SK-N-SH treated with all-trans-retinoic acid at 6 μM for 48 hours (cell line): ENCODE measurements at regions not wholly inside any gene's neighbourhood (a gene's known extent, or its start where the extent isn't known, plus 50 kb on each side); places are given as distances from the start of the nearest gene placed in this dataset.

Source experiments
- ARNTL ChIP-seq: fragments of 450-650 bp; formaldehyde crosslinking; IDR thresholded peaks from 2 replicates; pipeline ENCODE4 v1.5.0; 2020; ENCODE audit warnings: low read depth, mild to moderate bottlenecking, moderate library complexity, borderline replicate concordance
- BACH2 ChIP-seq: fragments of 250-450 bp; sonication (Bioruptor Pico); IDR thresholded peaks from 2 replicates; pipeline ENCODE4 v1.9.0; 2021; ENCODE audit warnings: mild to moderate bottlenecking, borderline replicate concordance
- ESRRG ChIP-seq: fragments of 250-450 bp; sonication (Bioruptor Pico); IDR thresholded peaks from 2 replicates; pipeline ENCODE4 v1.6.1; 2021; ENCODE audit warnings: mild to moderate bottlenecking
- PPARA ChIP-seq: fragments of 250-450 bp; sonication (Bioruptor Pico); IDR thresholded peaks from 2 replicates; pipeline ENCODE4 v1.5.0; 2020; ENCODE audit warnings: mild to moderate bottlenecking, borderline replicate concordance
- RARB ChIP-seq: fragments of 250-450 bp; sonication (Bioruptor Pico); IDR thresholded peaks from 2 replicates; pipeline ENCODE4 v1.8.0; 2021; ENCODE audit warnings: mild to moderate bottlenecking, moderate library complexity
- ZC3H10 ChIP-seq: fragments of 250-450 bp; sonication (Bioruptor Pico); IDR thresholded peaks from 2 replicates; pipeline ENCODE4 v1.5.1; 2021; ENCODE audit warnings: mild to moderate bottlenecking, moderate library complexity
- ZFP3 ChIP-seq: fragments of 250-450 bp; sonication (Bioruptor Pico); IDR thresholded peaks from 2 replicates; pipeline ENCODE4 v1.5.0; 2020; ENCODE audit warnings: mild to moderate bottlenecking, moderate library complexity
- ZFP30 ChIP-seq: fragments of 450-650 bp; formaldehyde crosslinking; IDR thresholded peaks from 2 replicates; pipeline ENCODE4 v1.5.0; 2022; ENCODE audit warnings: mild to moderate bottlenecking, moderate library complexity
- ZNF70 ChIP-seq: fragments of 450-650 bp; formaldehyde crosslinking; IDR thresholded peaks from 2 replicates; pipeline ENCODE4 v1.5.0; 2020; ENCODE audit warnings: mild to moderate bottlenecking, moderate library complexity
- TF ChIP-seq, protein P1 (sequence below): fragments of 250-450 bp; sonication (Bioruptor Pico); IDR thresholded peaks from 2 replicates; pipeline ENCODE4 v1.8.0; 2020; ENCODE audit warnings: mild to moderate bottlenecking, moderate library complexity, borderline replicate concordance
- TF ChIP-seq, protein P2 (sequence below): fragments of 250-450 bp; sonication (Bioruptor Pico); IDR thresholded peaks from 2 replicates; pipeline ENCODE4 v1.5.0; 2020; ENCODE audit warnings: mild to moderate bottlenecking, moderate library complexity
- TF ChIP-seq, protein P3 (sequence below): fragments of 250-450 bp; sonication (Bioruptor Pico); IDR thresholded peaks from 2 replicates; pipeline ENCODE4 v1.5.1; 2021; ENCODE audit warnings: mild to moderate bottlenecking, moderate library complexity

DNA sequence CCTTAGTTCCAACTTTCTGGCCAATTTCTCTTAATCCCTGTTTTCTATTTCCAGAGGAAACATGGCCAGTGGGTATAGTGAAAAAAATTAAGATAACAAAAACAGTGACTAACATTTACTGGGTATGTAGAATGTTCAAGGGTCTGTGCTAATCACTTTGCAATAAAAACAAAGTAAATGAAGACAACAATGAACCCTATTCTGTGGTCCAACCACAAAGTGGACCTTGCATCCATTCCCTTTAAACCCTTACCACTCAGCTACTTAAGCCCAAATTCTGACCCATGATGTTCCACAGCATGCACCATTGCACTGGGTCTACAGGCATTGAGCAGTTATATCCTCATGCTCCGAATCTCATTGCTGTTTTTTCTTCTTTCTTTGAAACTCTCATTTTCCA lies 179.9 kb upstream of the PRKCQ start:
- TF ChIP-seq RARB (CRISPR knock-in tag) (no peak), ZNF70 (CRISPR knock-in tag) (no peak), ESRRG (CRISPR knock-in tag) (no peak), ZFP3 (CRISPR knock-in tag) (no peak), ZFP30 (CRISPR knock-in tag) (no peak), ZC3H10 (CRISPR knock-in tag) (no peak), ARNTL (CRISPR knock-in tag) (no peak), PPARA (CRISPR knock-in tag) (no peak), BACH2 (CRISPR knock-in tag) (no peak)
- TF ChIP-seq, protein P1, sequence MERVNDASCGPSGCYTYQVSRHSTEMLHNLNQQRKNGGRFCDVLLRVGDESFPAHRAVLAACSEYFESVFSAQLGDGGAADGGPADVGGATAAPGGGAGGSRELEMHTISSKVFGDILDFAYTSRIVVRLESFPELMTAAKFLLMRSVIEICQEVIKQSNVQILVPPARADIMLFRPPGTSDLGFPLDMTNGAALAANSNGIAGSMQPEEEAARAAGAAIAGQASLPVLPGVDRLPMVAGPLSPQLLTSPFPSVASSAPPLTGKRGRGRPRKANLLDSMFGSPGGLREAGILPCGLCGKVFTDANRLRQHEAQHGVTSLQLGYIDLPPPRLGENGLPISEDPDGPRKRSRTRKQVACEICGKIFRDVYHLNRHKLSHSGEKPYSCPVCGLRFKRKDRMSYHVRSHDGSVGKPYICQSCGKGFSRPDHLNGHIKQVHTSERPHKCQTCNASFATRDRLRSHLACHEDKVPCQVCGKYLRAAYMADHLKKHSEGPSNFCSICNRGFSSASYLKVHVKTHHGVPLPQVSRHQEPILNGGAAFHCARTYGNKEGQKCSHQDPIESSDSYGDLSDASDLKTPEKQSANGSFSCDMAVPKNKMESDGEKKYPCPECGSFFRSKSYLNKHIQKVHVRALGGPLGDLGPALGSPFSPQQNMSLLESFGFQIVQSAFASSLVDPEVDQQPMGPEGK (CRISPR knock-in tag): no peak
- TF ChIP-seq, protein P2, sequence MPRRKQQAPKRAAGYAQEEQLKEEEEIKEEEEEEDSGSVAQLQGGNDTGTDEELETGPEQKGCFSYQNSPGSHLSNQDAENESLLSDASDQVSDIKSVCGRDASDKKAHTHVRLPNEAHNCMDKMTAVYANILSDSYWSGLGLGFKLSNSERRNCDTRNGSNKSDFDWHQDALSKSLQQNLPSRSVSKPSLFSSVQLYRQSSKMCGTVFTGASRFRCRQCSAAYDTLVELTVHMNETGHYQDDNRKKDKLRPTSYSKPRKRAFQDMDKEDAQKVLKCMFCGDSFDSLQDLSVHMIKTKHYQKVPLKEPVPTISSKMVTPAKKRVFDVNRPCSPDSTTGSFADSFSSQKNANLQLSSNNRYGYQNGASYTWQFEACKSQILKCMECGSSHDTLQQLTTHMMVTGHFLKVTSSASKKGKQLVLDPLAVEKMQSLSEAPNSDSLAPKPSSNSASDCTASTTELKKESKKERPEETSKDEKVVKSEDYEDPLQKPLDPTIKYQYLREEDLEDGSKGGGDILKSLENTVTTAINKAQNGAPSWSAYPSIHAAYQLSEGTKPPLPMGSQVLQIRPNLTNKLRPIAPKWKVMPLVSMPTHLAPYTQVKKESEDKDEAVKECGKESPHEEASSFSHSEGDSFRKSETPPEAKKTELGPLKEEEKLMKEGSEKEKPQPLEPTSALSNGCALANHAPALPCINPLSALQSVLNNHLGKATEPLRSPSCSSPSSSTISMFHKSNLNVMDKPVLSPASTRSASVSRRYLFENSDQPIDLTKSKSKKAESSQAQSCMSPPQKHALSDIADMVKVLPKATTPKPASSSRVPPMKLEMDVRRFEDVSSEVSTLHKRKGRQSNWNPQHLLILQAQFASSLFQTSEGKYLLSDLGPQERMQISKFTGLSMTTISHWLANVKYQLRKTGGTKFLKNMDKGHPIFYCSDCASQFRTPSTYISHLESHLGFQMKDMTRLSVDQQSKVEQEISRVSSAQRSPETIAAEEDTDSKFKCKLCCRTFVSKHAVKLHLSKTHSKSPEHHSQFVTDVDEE (CRISPR knock-in tag): no peak
- TF ChIP-seq, protein P3, sequence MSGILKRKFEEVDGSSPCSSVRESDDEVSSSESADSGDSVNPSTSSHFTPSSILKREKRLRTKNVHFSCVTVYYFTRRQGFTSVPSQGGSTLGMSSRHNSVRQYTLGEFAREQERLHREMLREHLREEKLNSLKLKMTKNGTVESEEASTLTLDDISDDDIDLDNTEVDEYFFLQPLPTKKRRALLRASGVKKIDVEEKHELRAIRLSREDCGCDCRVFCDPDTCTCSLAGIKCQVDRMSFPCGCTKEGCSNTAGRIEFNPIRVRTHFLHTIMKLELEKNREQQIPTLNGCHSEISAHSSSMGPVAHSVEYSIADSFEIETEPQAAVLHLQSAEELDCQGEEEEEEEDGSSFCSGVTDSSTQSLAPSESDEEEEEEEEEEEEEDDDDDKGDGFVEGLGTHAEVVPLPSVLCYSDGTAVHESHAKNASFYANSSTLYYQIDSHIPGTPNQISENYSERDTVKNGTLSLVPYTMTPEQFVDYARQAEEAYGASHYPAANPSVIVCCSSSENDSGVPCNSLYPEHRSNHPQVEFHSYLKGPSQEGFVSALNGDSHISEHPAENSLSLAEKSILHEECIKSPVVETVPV: no peak
